ENCODE measurements at regions not wholly inside any gene's neighbourhood (a gene's known extent, or its start where the extent isn't known, plus 50 kb on each side); places are given as distances from the start of the nearest gene placed in this dataset.

DNA sequence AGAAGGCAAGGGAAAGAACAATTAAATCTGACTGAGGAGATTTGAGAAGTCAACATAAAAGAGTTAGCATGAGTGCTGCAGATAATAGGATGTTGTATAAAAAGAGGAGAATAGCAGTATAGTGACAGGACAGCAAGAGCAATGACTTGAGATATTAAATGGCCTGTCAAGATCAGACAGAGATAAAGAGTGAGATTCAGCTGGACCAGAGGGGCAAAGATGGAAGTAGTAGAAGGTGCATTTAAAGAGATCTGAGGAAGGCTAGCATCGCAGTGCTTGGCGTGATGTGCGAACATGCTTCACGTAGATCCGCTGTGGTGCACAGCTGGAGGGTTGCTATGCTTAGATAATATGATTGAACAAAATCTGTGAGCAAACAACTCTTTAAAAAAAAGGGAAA is 1422.6 kb upstream of the CDH8 start:
- H3K27me3 ChIP-seq (ENCODE audit: insufficient read depth, low read length): no peaks in the 10 kb centered on the region
- H4K20me1 ChIP-seq (ENCODE audit: insufficient read depth, low read length): no peaks in the 10 kb centered on the region
- H3K4me2 ChIP-seq (ENCODE audit: insufficient read depth, low read length): no peak overlapping the region
- H3K36me3 ChIP-seq (ENCODE audit: insufficient read depth, low read length): no peaks in the 10 kb centered on the region
- TF ChIP-seq, protein P1, sequence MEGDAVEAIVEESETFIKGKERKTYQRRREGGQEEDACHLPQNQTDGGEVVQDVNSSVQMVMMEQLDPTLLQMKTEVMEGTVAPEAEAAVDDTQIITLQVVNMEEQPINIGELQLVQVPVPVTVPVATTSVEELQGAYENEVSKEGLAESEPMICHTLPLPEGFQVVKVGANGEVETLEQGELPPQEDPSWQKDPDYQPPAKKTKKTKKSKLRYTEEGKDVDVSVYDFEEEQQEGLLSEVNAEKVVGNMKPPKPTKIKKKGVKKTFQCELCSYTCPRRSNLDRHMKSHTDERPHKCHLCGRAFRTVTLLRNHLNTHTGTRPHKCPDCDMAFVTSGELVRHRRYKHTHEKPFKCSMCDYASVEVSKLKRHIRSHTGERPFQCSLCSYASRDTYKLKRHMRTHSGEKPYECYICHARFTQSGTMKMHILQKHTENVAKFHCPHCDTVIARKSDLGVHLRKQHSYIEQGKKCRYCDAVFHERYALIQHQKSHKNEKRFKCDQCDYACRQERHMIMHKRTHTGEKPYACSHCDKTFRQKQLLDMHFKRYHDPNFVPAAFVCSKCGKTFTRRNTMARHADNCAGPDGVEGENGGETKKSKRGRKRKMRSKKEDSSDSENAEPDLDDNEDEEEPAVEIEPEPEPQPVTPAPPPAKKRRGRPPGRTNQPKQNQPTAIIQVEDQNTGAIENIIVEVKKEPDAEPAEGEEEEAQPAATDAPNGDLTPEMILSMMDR (IDR thresholded peaks at IDR 0.05; ENCODE audit: extremely low read depth, low read depth, low read length): no peak
- H3K9me3 ChIP-seq (ENCODE audit: low read depth, low read length): no peaks in the 10 kb centered on the region
- H3K27ac ChIP-seq (ENCODE audit: low read depth, low read length): no peak overlapping the region
- no peak for DNase-seq (ENCODE audit: insufficient read length, low spot score, missing footprints)
- no peaks in the 10 kb centered on the region for H3K4me1 ChIP-seq (ENCODE audit: insufficient read depth, low read length)
- H3K4me3 ChIP-seq (ENCODE audit: insufficient read depth, low read length): no peak overlapping the region
- no peak overlapping the region for H2AFZ ChIP-seq (ENCODE audit: low read length)
- no peaks in the 10 kb centered on the region for H3K79me2 ChIP-seq (ENCODE audit: insufficient read depth, low read length)

DNA sequence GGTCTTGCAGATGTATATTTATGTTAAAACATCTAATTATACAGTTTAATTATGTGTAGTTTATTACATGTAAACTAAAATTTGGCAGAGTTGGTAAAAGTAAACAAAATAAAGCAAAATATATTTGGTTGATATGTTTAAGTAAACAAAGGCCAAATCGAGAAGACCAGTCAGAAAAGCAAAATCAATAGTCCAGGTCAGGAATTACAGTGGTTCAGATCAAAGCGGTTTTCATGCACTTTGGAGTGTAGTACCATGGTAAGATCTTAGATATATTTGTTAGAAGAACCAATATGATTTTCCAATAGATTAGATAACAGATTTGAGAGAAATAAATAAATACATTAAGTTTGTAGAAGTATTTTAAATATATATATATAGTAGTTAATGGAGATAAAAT is 1421.6 kb upstream of the CDH8 start:
- H3K4me2 ChIP-seq (ENCODE audit: insufficient read depth, low read length): no peak overlapping the region
- no peaks in the 10 kb centered on the region for H3K4me1 ChIP-seq (ENCODE audit: insufficient read depth, low read length)
- no peaks in the 10 kb centered on the region for H4K20me1 ChIP-seq (ENCODE audit: insufficient read depth, low read length)
- no peaks in the 10 kb centered on the region for H3K36me3 ChIP-seq (ENCODE audit: insufficient read depth, low read length)
- DNase-seq (ENCODE audit: insufficient read length, low spot score, missing footprints): no peak
- H3K9me3 ChIP-seq (ENCODE audit: low read depth, low read length): no peaks in the 10 kb centered on the region
- H3K79me2 ChIP-seq (ENCODE audit: insufficient read depth, low read length): no peaks in the 10 kb centered on the region
- H2AFZ ChIP-seq (ENCODE audit: low read length): no peak overlapping the region
- no peak overlapping the region for H3K27ac ChIP-seq (ENCODE audit: low read depth, low read length)
- H3K4me3 ChIP-seq (ENCODE audit: insufficient read depth, low read length): no peak overlapping the region
- H3K27me3 ChIP-seq (ENCODE audit: insufficient read depth, low read length): no peaks in the 10 kb centered on the region
- TF ChIP-seq, protein P1 (IDR thresholded peaks at IDR 0.05; ENCODE audit: extremely low read depth, low read depth, low read length): no peak

DNA sequence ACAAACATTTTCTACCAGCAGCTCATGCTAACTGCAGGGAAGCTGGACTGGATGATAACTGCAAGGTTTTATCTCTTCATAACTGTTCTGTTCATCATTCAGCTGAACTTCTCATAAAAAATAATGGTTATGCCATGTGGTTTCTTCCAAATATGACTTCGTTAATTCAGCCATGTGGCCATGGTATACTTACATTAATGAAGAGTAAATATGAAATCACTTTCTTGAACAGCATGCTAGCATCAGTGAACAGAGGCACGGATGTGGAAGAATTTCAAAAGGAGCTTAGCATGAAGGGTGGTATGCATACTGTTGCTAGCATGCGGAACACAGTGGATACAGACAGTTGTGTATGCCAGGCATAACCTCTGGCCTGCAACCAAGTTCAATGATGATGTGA is 1417.0 kb upstream of the CDH8 start:
- TF ChIP-seq, protein P1 (IDR thresholded peaks at IDR 0.05; ENCODE audit: extremely low read depth, low read depth, low read length): no peak
- Histone ChIP-seq H3K4me2 (ENCODE audit: insufficient read depth, low read length) (no peak overlapping the region), H3K4me1 (ENCODE audit: insufficient read depth, low read length) (no peaks in the 10 kb centered on the region), H3K27me3 (ENCODE audit: insufficient read depth, low read length) (no peaks in the 10 kb centered on the region), H3K4me3 (ENCODE audit: insufficient read depth, low read length) (no peak overlapping the region), H3K27ac (ENCODE audit: low read depth, low read length) (no peak overlapping the region), H2AFZ (ENCODE audit: low read length) (no peak overlapping the region), H3K9me3 (ENCODE audit: low read depth, low read length) (no peaks in the 10 kb centered on the region), H3K36me3 (ENCODE audit: insufficient read depth, low read length) (no peaks in the 10 kb centered on the region), H3K79me2 (ENCODE audit: insufficient read depth, low read length) (no peaks in the 10 kb centered on the region), H4K20me1 (ENCODE audit: insufficient read depth, low read length) (no peaks in the 10 kb centered on the region)
- DNase-seq (ENCODE audit: insufficient read length, low spot score, missing footprints): no peak

DNA sequence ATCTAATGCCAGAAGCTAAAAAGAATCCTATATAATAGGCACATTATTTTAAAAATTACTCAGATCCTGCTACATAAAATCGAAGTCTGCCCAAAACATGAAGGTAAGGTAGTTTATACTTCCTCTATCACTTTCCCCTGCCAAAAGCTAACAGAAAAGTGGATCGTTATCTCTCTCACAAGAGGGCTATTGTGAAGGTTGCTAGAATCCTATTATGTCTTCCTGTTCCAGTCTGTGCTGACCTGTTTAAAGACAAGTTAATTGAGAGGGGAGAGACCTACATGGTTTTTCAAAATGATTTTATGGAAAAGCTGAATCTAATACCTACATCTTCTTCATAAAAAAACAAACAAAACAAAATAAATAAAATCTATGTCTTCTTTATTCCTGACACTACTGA is 1410.9 kb upstream of the CDH8 start:
- Histone ChIP-seq H2AFZ (ENCODE audit: low read length) (no peak overlapping the region), H3K4me3 (ENCODE audit: insufficient read depth, low read length) (no peak overlapping the region), H3K9me3 (ENCODE audit: low read depth, low read length) (no peaks in the 10 kb centered on the region), H3K27me3 (ENCODE audit: insufficient read depth, low read length) (no peaks in the 10 kb centered on the region), H3K4me2 (ENCODE audit: insufficient read depth, low read length) (no peak overlapping the region), H4K20me1 (ENCODE audit: insufficient read depth, low read length) (no peaks in the 10 kb centered on the region), H3K36me3 (ENCODE audit: insufficient read depth, low read length) (no peaks in the 10 kb centered on the region), H3K79me2 (ENCODE audit: insufficient read depth, low read length) (no peaks in the 10 kb centered on the region), H3K27ac (ENCODE audit: low read depth, low read length) (no peak overlapping the region), H3K4me1 (ENCODE audit: insufficient read depth, low read length) (no peaks in the 10 kb centered on the region)
- no peak for DNase-seq (ENCODE audit: insufficient read length, low spot score, missing footprints)
- TF ChIP-seq, protein P1 (IDR thresholded peaks at IDR 0.05; ENCODE audit: extremely low read depth, low read depth, low read length): no peak

Data from osteoblast (primary cell).